HG02623 (cell line): ENCODE measurements at regions not wholly inside any gene's neighbourhood (a gene's known extent, or its start where the extent isn't known, plus 50 kb on each side); places are given as distances from the start of the nearest gene placed in this dataset.

Experiments
- ATAC-seq: cut with Tn5 transposase; IDR thresholded peaks from one replicate; pipeline ENCODE4 v1.9.1; 2021; ENCODE audit warnings: moderate library complexity; ENCODE audit not compliant: unreplicated experiment

DNA sequence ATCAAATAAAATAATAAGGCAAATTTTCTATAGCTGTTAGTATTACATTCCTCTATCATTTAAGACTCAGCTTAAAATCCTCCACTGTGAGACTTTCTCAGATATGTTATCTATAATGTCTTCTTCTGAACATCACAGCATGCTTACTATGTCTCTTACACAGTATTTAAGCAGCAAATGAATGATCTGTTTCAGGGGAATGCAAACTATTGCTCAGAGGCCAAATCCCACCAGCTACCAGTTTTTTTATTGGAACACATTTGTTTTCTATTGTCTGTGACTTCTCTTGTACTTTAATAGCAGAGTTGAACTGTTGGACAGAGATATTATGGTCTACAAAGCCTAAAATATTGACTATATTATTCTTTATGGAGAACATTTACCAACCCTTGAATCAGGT is 59.6 kb downstream of the C3orf38 start:
- no peak for ATAC-seq

DNA sequence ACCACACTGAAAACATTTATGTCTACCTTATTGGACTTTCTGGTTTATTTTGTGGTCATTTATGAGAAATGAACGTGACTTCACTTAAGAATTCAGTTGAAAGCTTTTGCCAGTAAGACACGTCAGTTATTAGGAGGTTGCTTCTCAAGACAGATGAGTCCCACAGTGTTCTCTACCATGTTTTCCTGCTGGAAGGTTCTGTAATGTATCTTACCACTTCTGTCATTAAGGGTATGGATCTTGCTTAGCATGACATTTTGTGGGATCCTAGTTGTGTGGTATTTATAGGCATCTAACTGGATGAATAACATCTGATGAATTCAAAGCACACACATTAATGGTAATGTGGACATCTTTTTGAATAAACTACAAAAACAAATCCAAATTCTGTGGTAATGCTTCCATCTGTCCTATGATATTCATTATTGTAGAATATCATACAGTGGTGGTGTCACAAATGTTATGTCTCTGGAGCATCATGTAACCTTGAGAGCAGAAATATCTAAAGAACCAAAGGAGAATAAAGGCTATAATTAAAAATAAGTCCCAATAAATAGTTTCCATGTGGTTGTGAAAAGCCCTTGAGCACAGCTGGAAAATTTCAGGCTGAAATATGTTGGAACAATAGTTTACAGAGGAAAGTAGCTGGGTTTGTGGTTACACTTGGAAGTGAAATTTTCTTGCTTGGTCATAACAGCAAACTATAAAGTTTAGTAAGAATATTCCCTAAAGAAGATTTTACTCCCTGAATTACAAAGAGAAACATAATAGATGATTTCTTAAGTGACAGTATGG is 61.5 kb downstream of the C3orf38 start:
- no peak for ATAC-seq

DNA sequence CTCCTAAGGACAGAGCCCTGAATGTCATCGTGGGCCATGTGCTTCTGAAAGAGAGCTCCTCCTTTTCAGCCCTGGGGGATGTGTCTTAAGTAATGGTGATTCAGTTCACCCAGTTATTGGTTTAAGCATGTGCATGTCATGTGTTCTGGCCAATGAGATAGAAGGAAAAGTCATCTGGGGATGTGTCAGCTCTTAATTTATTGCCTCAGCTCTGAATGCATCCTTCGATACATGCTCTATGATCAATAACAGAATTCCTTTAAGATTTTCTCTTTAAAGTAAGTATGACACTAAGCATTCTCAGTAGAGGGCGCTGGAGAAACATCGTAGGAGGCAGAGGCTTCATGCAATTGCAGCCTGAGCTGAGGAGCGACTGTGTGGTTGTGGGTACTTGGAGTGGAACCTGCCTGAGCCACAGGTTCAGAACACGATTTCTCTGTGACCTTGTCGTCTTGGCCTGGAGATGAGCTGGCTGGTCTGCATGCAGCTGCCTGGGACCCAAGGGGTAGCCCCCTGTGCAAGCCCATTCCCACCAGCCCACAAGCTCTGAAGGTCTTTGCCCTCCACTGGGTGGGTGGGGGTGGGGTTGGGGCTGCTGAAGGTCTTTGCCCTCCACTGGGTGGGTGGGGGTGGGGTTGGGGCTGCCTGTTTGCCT is 69.5 kb downstream of the C3orf38 start:
- peak; percentile 84 for ATAC-seq

GRCh38 chr3:88220126-88220525 is 70.4 kb downstream of the C3orf38 start:
- ATAC-seq = no peak

GRCh38 chr3:88221726-88222125 is 72.0 kb downstream of the C3orf38 start:
- ATAC-seq = no peak

- ATAC-seq = no peak
Observed at GRCh38 chr3:88222343-88222742, 72.6 kb downstream of the C3orf38 start.

DNA sequence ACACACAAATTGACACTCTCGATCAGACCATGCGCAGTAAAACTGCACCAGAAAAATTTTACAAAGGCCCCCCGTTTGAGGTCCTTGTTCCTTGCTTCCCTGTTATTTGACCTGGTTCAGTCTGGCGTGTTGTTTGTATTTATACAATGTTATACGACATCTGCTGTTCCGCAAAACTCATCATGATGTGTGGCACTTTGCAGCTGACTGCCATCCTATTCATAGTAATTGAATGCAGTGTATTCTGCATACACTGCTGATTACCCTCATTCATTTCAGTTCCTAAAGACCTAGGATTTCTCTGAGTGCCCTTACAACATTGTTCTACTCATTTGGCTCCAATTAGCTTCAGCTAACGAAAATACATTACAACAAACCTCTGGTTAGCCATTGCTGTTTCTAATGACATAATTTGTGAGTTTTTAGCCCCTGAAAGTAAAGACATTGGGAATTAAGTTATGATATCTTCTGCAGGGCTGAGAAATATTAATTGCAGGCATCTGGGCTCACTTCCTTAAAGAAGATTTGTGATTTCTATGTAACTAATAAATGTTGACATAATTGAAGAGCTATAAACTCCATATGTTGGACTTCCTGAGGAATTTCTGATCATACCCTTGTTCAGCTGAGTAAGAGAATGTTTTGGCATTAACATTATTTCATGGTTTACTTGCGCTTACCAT is 75.7 kb downstream of the C3orf38 start:
- ATAC-seq = no peak

DNA sequence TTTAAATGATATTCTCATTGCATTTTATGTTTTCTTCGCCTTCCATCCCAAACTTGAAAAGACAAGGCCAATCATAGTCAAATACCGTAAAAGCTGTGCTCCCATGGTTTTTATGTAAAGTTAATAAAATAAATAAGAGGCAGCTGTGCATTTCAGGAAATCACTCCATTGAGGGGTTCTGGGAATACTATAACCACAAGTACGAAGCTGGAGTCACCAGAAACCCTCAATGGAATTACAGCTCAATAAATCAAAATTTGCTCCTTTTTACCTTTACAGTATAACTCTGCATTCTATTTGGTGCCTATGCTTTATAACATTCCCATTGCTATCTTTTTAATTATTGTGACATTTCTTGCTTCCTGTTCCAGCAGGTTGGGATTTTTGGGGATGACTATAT is 77.2 kb downstream of the C3orf38 start:
- no peak for ATAC-seq

- ATAC-seq = no peak
Observed at GRCh38 chr3:88230638-88231037, 80.9 kb downstream of the C3orf38 start.

GRCh38 chr3:88231207-88231606 is 81.4 kb downstream of the C3orf38 start:
- no peak for ATAC-seq

DNA sequence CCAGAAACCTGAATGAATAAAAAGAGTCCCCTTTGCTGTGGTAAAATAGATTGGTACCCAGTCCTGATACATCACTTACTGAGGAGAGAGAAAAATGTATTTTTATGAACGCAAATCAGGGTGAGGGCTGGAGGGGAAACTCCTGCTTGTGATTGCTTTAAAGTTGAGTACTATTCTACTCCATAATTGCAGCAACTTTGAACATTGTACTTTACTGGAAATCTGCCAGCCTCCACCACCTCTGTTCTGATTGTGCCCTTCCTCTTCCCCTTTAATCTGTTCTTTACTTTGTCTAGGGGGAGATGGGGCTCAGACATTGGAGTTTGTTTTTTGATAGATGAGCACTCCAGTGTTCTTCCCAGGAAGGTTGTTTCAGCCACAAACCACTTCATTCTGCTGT is 81.9 kb downstream of the C3orf38 start:
- ATAC-seq = no peak

GRCh38 chr3:88235102-88235501 is 85.3 kb downstream of the C3orf38 start:
- no peak for ATAC-seq

DNA sequence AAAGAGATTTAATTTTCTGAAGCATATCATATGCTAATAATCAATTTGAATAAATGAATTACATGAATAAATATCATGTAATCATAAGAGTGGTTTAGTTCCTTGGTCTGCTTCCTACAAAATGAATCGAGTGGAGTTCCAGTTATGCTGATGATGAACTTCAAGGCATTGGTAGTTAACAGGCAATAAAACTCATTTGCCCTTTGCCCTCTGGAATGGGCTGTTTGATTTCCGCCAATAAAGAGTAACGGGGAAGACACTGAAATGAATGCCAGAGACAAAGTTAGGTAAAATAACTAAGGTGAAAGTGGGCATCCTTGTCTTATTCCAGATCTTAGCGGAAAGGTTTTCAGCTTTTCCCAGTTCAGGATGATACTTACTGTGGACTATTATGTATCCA is 90.1 kb downstream of the C3orf38 start:
- no peak for ATAC-seq

GRCh38 chr3:88248658-88249057 is 98.9 kb downstream of the C3orf38 start:
- ATAC-seq = no peak

GRCh38 chr3:88259045-88259444 is 109.3 kb downstream of the C3orf38 start:
- no peak for ATAC-seq

DNA sequence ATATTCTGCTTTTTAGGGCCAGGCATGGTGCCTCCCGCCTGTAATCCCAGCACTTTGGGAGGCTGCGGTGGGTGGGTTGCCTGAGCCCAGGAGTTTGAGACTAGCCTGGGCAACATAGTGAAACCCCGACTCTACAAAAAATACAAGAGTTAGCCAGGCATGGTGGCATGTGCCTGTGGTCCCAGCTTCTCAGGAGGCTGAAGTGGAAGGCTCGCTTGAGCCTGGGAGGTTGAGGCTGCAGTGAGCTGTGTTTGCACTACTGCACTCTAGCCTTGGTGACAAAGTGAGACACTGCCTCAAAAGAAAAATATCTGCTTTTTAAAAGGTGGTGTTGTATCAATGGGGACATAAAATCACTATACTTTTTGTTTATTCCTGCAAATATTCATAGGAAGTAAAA is 112.8 kb downstream of the C3orf38 start:
- no peak for ATAC-seq

- no peak for ATAC-seq
Observed at GRCh38 chr3:88263417-88264100, 113.8 kb downstream of the C3orf38 start.

DNA sequence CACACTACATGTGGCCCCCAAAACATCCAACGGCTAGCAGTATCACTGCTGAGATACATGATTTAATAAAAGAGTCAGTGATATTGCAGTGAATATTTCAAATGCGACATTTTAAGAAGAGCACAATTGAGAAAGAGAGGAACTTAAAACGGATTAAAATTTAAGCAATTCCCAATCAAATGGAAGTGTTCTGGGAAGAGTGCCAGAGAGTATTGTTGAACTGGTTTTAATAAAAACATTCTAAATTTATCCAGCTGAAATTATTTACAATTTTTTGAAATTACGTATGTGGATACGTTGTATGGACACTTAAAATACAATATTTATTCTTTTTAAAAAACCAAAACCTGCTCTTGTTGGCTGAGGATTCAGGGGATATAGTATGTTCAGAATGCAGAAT is 117.7 kb downstream of the C3orf38 start:
- ATAC-seq = no peak

- ATAC-seq = no peak
Observed at GRCh38 chr3:88267847-88268246, 118.1 kb downstream of the C3orf38 start.

DNA sequence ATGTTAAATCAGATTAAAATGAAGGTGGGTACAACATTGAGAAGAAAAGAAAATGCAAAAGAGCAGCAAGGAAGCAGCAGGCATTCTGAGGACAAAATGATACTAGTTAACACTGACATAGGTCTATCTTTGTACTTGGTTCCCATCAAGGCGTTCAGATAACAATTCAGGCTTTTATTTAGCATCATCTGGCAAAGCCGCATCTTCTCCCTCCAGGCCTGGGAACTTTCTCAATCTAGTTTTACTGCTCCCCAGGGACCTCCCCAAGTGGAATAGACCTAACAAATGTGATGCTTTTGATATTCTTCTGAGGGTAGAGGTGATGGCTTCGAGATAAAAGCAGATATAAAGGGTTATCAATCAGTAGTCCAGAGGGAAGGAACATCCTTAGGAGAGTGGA is 130.6 kb downstream of the C3orf38 start:
- no peak for ATAC-seq

DNA sequence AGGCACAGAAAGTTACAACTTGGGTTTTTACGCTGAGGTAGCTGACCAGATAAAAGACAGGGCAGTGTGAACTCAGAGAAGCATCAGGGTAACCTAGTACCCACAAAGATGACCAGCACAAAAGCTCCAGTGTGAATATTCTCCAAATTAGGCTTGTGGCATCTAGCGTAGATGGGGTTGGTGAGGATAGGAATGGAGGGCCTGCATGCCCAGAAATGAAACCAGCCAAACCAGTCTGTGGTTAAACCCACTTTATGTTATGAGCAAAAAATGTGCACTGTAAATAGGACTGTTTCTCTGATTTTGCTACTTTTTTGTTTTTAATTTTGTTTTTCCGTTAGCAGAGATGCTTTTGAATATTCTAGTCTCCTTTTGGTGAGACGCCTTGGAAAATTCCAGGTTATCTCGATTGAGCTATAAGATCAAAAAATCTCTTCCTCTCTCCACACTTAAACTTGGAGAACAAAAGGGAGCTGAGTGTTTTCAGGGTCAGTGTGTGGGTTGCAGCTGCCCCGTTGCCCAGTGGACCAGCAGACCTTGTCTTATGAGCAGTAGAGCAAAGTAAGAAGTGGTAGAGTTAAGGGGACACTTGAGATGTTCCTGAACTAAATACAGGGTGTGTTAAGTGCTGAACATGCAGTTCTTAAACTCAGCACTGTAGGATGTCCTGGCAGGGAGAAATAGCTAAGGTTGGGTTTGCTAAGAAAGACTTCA is 132.9 kb downstream of the C3orf38 start:
- ATAC-seq = no peak
